PC-3 (cell line): ENCODE measurements at regions not wholly inside any gene's neighbourhood (a gene's known extent, or its start where the extent isn't known, plus 50 kb on each side); places are given as distances from the start of the nearest gene placed in this dataset.

ENCODE experiments used
- EZH2 ChIP-seq: fragments of 300-600 bp; sonication (generic); IDR thresholded peaks from one replicate; pipeline ENCODE4 v1.6.1; 2017; ENCODE audit warnings: antibody characterized with exemption, mild to moderate bottlenecking, low read length; ENCODE audit not compliant: unreplicated experiment
- TF ChIP-seq, protein P1 (sequence below): fragments of 300-600 bp; sonication (generic); conservative IDR thresholded peaks from 2 replicates; pipeline ENCODE4 v1.5.1; 2017; ENCODE audit warnings: antibody characterized with exemption, low read depth, mild to moderate bottlenecking, low read length

DNA sequence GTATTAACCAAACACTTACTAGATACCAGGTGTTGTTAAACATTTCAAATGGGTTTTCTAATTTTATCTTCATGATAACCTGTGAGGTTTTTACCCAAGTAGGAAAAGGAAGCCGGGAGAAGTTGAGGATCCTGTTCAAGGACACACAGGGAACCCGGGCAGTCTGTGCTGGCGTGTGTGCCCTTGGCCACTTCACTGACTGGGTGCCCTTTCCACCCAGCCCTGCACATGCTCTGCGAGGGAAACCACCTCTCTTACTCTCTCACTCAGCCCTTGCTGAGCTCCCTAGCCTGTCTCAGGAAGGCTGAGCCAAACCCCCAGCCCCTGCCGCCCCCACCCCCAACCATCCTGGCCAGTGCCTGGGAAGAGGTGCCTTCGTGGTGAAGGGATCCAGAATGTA is 51.8 kb downstream of the TEX44 start:
- TF ChIP-seq, protein P1, sequence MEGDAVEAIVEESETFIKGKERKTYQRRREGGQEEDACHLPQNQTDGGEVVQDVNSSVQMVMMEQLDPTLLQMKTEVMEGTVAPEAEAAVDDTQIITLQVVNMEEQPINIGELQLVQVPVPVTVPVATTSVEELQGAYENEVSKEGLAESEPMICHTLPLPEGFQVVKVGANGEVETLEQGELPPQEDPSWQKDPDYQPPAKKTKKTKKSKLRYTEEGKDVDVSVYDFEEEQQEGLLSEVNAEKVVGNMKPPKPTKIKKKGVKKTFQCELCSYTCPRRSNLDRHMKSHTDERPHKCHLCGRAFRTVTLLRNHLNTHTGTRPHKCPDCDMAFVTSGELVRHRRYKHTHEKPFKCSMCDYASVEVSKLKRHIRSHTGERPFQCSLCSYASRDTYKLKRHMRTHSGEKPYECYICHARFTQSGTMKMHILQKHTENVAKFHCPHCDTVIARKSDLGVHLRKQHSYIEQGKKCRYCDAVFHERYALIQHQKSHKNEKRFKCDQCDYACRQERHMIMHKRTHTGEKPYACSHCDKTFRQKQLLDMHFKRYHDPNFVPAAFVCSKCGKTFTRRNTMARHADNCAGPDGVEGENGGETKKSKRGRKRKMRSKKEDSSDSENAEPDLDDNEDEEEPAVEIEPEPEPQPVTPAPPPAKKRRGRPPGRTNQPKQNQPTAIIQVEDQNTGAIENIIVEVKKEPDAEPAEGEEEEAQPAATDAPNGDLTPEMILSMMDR: no peak
- no peak for TF ChIP-seq EZH2
